ENCODE measurements at regions not wholly inside any gene's neighbourhood (a gene's known extent, or its start where the extent isn't known, plus 50 kb on each side); places are given as distances from the start of the nearest gene placed in this dataset.

DNA sequence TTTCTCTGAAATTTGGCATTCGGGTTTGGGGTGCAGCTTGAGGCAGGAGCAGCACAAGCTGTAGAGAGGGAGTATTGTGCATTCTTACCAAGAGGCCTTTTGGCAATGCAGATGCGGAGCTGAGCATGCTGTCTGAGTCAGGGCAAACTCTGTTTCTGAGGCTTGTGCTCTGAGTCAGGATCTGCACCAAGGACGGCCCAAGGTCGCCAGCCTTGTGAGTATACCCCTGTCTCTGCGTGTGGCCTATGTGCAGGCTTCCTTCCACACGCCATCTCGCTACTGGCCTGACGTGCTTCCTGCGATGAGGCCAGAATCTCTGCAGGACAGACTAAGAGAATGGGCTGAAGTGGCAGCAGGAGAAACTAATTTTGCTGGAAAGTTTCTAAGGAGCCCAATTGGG is 83.8 kb upstream of the ROPN1 start:
- no peak for DNase-seq (ENCODE audit: low spot score in 2 of 2)
- intact Hi-C loops (cut with DNase I; ENCODE audit: low total_unique reads) = no loop called here
- TF ChIP-seq POLR2A (IDR thresholded peaks at IDR 0.05) = no peak
- TF ChIP-seq POLR2AphosphoS5 (IDR thresholded peaks at IDR 0.05) = no peak
- TF ChIP-seq, protein P1, sequence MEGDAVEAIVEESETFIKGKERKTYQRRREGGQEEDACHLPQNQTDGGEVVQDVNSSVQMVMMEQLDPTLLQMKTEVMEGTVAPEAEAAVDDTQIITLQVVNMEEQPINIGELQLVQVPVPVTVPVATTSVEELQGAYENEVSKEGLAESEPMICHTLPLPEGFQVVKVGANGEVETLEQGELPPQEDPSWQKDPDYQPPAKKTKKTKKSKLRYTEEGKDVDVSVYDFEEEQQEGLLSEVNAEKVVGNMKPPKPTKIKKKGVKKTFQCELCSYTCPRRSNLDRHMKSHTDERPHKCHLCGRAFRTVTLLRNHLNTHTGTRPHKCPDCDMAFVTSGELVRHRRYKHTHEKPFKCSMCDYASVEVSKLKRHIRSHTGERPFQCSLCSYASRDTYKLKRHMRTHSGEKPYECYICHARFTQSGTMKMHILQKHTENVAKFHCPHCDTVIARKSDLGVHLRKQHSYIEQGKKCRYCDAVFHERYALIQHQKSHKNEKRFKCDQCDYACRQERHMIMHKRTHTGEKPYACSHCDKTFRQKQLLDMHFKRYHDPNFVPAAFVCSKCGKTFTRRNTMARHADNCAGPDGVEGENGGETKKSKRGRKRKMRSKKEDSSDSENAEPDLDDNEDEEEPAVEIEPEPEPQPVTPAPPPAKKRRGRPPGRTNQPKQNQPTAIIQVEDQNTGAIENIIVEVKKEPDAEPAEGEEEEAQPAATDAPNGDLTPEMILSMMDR (IDR thresholded peaks at IDR 0.05) = no peak
- Histone ChIP-seq H3K4me1 (no peaks in the 10 kb centered on the region), H3K36me3 (no peaks in the 10 kb centered on the region), H3K9me3 (no peaks in the 10 kb centered on the region), H3K4me3 (no peak overlapping the region), H3K27me3 (no peaks in the 10 kb centered on the region), H3K27ac (no peak overlapping the region)

GRCh38 chr3:124076235-124076634 is 84.3 kb upstream of the ROPN1 start:
- Histone ChIP-seq H3K4me1 (no peaks in the 10 kb centered on the region), H3K36me3 (no peaks in the 10 kb centered on the region), H3K4me3 (no peak overlapping the region), H3K9me3 (no peaks in the 10 kb centered on the region), H3K27me3 (no peaks in the 10 kb centered on the region), H3K27ac (no peak overlapping the region)
- intact Hi-C loops (cut with DNase I; ENCODE audit: low total_unique reads) = no loop called here
- DNase-seq (ENCODE audit: low spot score in 2 of 2) = no peak
- TF ChIP-seq, protein P1 (IDR thresholded peaks at IDR 0.05) = no peak
- no peak for TF ChIP-seq POLR2A (IDR thresholded peaks at IDR 0.05)
- no peak for TF ChIP-seq POLR2AphosphoS5 (IDR thresholded peaks at IDR 0.05)

DNA sequence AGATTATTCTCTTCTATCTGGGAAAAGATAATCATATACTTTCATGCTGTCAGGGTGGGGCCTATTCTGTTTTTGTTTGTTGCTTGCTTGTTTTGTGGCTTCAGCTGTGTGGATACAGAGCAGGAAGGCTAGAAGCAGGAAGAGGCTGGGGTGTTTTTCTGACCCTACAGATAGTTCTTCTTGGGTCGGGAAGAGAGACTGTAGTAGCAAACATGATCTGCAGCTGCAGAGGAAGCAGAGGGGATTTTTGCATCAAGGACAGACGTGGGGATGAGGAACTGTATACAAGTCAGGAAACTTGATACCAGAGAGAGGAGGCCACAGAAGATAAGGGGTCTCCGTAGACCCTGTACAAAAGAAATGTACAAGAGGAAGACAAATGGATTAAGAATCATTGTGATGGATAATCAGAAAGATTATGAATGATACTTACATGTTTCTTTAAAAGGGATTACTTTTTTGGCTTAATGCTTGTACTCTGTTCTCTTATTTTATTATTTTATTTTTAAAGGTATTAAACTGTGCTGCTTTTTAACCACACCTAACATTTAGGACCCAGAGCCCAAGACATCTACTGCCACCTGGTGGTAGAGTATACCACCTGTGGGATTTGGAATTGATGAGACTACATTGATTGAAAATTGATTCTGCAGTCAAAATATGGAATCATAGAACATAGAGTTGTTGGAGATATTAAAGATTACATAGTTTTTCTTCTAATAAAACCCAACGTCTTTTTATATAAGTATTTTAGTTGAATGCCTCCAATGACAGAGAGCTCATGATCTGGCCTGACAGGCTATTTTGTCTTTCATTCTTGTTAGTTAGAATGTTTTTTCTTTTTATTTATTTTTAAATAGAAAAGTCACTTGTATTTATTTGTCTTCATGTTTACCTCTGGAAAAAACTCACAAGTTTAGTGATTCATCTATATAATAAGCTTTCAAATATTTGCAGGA is 87.3 kb upstream of the ROPN1 start:
- TF ChIP-seq POLR2A (IDR thresholded peaks at IDR 0.05) (no peak), POLR2AphosphoS5 (IDR thresholded peaks at IDR 0.05) (no peak)
- TF ChIP-seq, protein P1 (IDR thresholded peaks at IDR 0.05) = peak; percentile 28 to 53 (median 52)
- no peaks in the 10 kb centered on the region for H3K4me1 ChIP-seq
- DNase-seq (ENCODE audit: low spot score in 2 of 2) = peak in 1 of 2 donors; percentile 23
- H3K36me3 ChIP-seq = no peaks in the 10 kb centered on the region
- H3K4me3 ChIP-seq = no peak overlapping the region
- intact Hi-C loops (cut with DNase I; ENCODE audit: low total_unique reads) = no loop called here
- H3K27ac ChIP-seq = no peak overlapping the region
- no peaks in the 10 kb centered on the region for H3K9me3 ChIP-seq
- no peaks in the 10 kb centered on the region for H3K27me3 ChIP-seq

GRCh38 chr3:124079912-124080276 is 88.0 kb upstream of the ROPN1 start:
- Histone ChIP-seq H3K36me3 (no peaks in the 10 kb centered on the region), H3K4me1 (no peaks in the 10 kb centered on the region), H3K27me3 (no peaks in the 10 kb centered on the region), H3K27ac (no peak overlapping the region), H3K9me3 (no peaks in the 10 kb centered on the region), H3K4me3 (no peak overlapping the region)
- DNase-seq (ENCODE audit: low spot score in 2 of 2) = no peak
- intact Hi-C loops (cut with DNase I; ENCODE audit: low total_unique reads) = no loop called here
- TF ChIP-seq, protein P1 (IDR thresholded peaks at IDR 0.05) = no peak
- TF ChIP-seq POLR2AphosphoS5 (IDR thresholded peaks at IDR 0.05) = no peak
- no peak for TF ChIP-seq POLR2A (IDR thresholded peaks at IDR 0.05)

GRCh38 chr3:124082343-124082742 is 90.4 kb upstream of the ROPN1 start:
- Histone ChIP-seq H3K27ac (no peak overlapping the region), H3K4me3 (no peak overlapping the region), H3K4me1 (no peaks in the 10 kb centered on the region), H3K36me3 (no peaks in the 10 kb centered on the region), H3K27me3 (no peaks in the 10 kb centered on the region), H3K9me3 (no peaks in the 10 kb centered on the region)
- no peak for TF ChIP-seq POLR2AphosphoS5 (IDR thresholded peaks at IDR 0.05)
- TF ChIP-seq POLR2A (IDR thresholded peaks at IDR 0.05) = no peak
- TF ChIP-seq, protein P1 (IDR thresholded peaks at IDR 0.05) = no peak
- DNase-seq (ENCODE audit: low spot score in 2 of 2) = no peak
- intact Hi-C loops (cut with DNase I; ENCODE audit: low total_unique reads) = no loop called here
